ENCODE measurements at regions not wholly inside any gene's neighbourhood (a gene's known extent, or its start where the extent isn't known, plus 50 kb on each side); places are given as distances from the start of the nearest gene placed in this dataset.

DNA sequence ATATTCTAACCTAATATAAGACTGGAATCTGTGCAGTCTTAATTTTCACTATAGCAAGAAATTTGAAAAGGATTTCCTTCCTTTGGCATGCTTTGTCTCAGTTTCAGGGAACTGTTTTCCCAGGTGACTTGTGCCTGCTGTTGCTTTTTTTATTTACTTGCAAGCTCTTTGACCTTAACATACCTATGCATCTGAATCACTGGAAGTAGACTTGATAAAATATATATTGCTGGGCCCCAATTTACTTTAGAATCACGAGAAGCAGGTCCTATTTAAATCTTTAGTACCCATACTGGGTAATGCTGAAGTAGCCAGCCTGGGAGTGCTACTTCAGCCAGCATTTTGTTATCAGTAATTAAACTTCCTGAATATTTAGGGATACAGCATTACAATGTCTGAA lies 257.9 kb upstream of the ALCAM start:
- Histone ChIP-seq H3K4me1 (ENCODE audit: control insufficient read depth in 5 of 5, insufficient read depth in 5 of 5, low read length in 5 of 5) (peaks cover 0 to 4% (median 0%) of the 10 kb centered on the region in 5 donors), H3K9ac (ENCODE audit: insufficient read depth in 1 of 2, low read length in 2 of 2) (no peak overlapping the region), H3K27me3 (ENCODE audit: control insufficient read depth in 3 of 3, insufficient read depth in 3 of 3, low read length in 2 of 3) (no peaks in the 10 kb centered on the region), H3K36me3 (ENCODE audit: control insufficient read depth in 4 of 4, insufficient read depth in 4 of 4, low read length in 4 of 4) (no peaks in the 10 kb centered on the region), H3K9me3 (ENCODE audit: control insufficient read depth in 4 of 4, insufficient read depth in 3 of 4, low read length in 3 of 4) (peaks cover 0 to 2% (median 0%) of the 10 kb centered on the region in 4 donors), H3K27ac (ENCODE audit: low read depth in 1 of 2, low read length in 1 of 2) (no peak overlapping the region), H3K4me3 (no peak overlapping the region)
- TF ChIP-seq, protein P1, sequence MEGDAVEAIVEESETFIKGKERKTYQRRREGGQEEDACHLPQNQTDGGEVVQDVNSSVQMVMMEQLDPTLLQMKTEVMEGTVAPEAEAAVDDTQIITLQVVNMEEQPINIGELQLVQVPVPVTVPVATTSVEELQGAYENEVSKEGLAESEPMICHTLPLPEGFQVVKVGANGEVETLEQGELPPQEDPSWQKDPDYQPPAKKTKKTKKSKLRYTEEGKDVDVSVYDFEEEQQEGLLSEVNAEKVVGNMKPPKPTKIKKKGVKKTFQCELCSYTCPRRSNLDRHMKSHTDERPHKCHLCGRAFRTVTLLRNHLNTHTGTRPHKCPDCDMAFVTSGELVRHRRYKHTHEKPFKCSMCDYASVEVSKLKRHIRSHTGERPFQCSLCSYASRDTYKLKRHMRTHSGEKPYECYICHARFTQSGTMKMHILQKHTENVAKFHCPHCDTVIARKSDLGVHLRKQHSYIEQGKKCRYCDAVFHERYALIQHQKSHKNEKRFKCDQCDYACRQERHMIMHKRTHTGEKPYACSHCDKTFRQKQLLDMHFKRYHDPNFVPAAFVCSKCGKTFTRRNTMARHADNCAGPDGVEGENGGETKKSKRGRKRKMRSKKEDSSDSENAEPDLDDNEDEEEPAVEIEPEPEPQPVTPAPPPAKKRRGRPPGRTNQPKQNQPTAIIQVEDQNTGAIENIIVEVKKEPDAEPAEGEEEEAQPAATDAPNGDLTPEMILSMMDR (IDR thresholded peaks at IDR 0.05; ENCODE audit: control extremely low read depth, extremely low read depth) = no peak
- no peak for ATAC-seq (ENCODE audit: insufficient read depth, low FRiP score)
- no peak for DNase-seq
- 26 to 29% methylated on average over 1 of the region's 1 CpG for WGBS, 2 donors

DNA sequence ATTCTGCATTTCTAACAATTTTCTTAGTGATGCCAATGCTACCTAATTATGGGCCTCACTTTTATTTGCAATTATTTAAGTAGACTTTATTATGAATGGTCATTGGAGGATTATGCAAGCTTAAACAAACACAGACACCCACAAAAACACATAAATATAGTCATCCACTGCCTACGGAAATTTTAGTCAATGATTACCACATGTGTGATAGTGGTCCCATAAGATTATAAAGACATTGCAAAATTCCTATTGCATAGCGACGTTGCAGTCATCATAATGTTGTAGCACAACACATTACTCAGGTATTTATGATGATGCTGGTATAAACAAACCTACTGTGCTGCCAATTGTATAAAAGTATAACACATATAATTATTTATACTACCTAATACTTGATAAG lies 247.8 kb upstream of the ALCAM start:
- DNase-seq (no peak), ATAC-seq (ENCODE audit: insufficient read depth, low FRiP score) (no peak)
- no peak overlapping the region for H3K9ac ChIP-seq (ENCODE audit: insufficient read depth in 1 of 2, low read length in 2 of 2)
- H3K36me3 ChIP-seq (ENCODE audit: control insufficient read depth in 4 of 4, insufficient read depth in 4 of 4, low read length in 4 of 4) = no peaks in the 10 kb centered on the region
- 67 to 78% methylated on average over 3 of the region's 3 CpGs for WGBS, 2 donors
- H3K4me3 ChIP-seq = no peak overlapping the region
- H3K27ac ChIP-seq (ENCODE audit: low read depth in 1 of 2, low read length in 1 of 2) = no peak overlapping the region
- TF ChIP-seq, protein P1 (IDR thresholded peaks at IDR 0.05; ENCODE audit: control extremely low read depth, extremely low read depth) = no peak
- no peaks in the 10 kb centered on the region for H3K27me3 ChIP-seq (ENCODE audit: control insufficient read depth in 3 of 3, insufficient read depth in 3 of 3, low read length in 2 of 3)
- peaks cover 0 to under 1% (median 0%) of the 10 kb centered on the region in 4 donors for H3K9me3 ChIP-seq (ENCODE audit: control insufficient read depth in 4 of 4, insufficient read depth in 3 of 4, low read length in 3 of 4)
- no peaks in the 10 kb centered on the region for H3K4me1 ChIP-seq (ENCODE audit: control insufficient read depth in 5 of 5, insufficient read depth in 5 of 5, low read length in 5 of 5)

DNA sequence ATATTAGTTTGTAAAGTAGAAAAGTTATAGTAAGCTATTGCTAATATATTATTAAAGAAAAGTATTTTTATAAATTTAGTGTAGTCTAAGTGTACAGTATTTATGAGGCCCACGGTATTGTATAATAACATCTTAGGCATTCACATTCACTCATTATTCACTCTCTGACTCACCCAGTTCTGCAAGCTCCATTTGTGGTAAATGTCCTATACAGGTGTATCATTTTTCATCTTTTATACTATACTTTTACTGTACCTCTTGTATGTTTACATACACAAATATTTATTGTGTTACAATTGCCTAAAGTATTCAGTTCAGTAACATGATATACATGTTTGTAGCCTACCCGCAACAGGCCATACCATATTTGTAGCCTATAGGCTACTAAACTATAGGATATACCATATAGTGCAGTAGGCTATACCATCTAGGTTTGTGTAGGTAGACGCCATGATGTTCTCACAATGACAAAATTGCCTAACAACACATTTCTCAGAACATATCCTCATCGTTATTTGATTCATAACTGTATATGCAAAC lies 246.8 kb upstream of the ALCAM start:
- TF ChIP-seq, protein P1 (IDR thresholded peaks at IDR 0.05; ENCODE audit: control extremely low read depth, extremely low read depth) = no peak
- H3K9me3 ChIP-seq (ENCODE audit: control insufficient read depth in 4 of 4, insufficient read depth in 3 of 4, low read length in 3 of 4) = no peaks in the 10 kb centered on the region
- H3K4me3 ChIP-seq = no peak overlapping the region
- WGBS, 2 donors = 87 to 94% methylated on average over 4 of the region's 4 CpGs
- no peaks in the 10 kb centered on the region for H3K4me1 ChIP-seq (ENCODE audit: control insufficient read depth in 5 of 5, insufficient read depth in 5 of 5, low read length in 5 of 5)
- H3K36me3 ChIP-seq (ENCODE audit: control insufficient read depth in 4 of 4, insufficient read depth in 4 of 4, low read length in 4 of 4) = no peaks in the 10 kb centered on the region
- H3K27me3 ChIP-seq (ENCODE audit: control insufficient read depth in 3 of 3, insufficient read depth in 3 of 3, low read length in 2 of 3) = no peaks in the 10 kb centered on the region
- no peak overlapping the region for H3K9ac ChIP-seq (ENCODE audit: insufficient read depth in 1 of 2, low read length in 2 of 2)
- H3K27ac ChIP-seq (ENCODE audit: low read depth in 1 of 2, low read length in 1 of 2) = no peak overlapping the region
- ATAC-seq (ENCODE audit: insufficient read depth, low FRiP score) = no peak
- no peak for DNase-seq

DNA sequence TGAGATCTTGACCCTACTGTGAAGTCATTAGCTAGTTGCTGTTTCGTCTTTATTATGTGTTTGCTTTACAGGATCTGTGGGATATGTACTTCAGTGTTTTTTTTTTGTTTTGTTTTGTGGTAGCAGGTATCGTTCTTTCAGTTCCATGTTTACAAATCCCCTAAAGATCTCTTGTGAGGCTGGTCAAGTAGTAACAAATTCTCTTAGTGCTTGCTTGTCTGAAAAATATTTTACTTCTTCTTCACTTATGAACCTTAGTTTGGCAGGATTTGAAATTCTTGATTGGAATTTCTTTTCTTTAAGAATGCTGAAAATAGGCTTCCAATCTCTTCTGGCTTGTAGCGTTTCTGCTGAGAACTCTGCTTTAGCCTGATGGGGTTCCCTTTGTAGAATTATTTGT lies 235.8 kb upstream of the ALCAM start:
- Histone ChIP-seq H3K27me3 (ENCODE audit: control insufficient read depth in 3 of 3, insufficient read depth in 3 of 3, low read length in 2 of 3) (no peaks in the 10 kb centered on the region), H3K9me3 (ENCODE audit: control insufficient read depth in 4 of 4, insufficient read depth in 3 of 4, low read length in 3 of 4) (peaks cover 0 to 7% (median 3%) of the 10 kb centered on the region in 4 donors), H3K27ac (ENCODE audit: low read depth in 1 of 2, low read length in 1 of 2) (no peak overlapping the region), H3K9ac (ENCODE audit: insufficient read depth in 1 of 2, low read length in 2 of 2) (no peak overlapping the region), H3K4me3 (no peak overlapping the region), H3K4me1 (ENCODE audit: control insufficient read depth in 5 of 5, insufficient read depth in 5 of 5, low read length in 5 of 5) (no peaks in the 10 kb centered on the region), H3K36me3 (ENCODE audit: control insufficient read depth in 4 of 4, insufficient read depth in 4 of 4, low read length in 4 of 4) (no peaks in the 10 kb centered on the region)
- ATAC-seq (ENCODE audit: insufficient read depth, low FRiP score) (no peak), DNase-seq (no peak)
- WGBS, 2 donors = 87 to 94% methylated on average over 3 of the region's 3 CpGs
- TF ChIP-seq, protein P1 (IDR thresholded peaks at IDR 0.05; ENCODE audit: control extremely low read depth, extremely low read depth) = no peak

Measured in lung (tissue), 11 donors.